Mucosa of rectum (tissue), 2 donors: ENCODE measurements at regions not wholly inside any gene's neighbourhood (a gene's known extent, or its start where the extent isn't known, plus 50 kb on each side); places are given as distances from the start of the nearest gene placed in this dataset.
A peak's percentile ranks its signal among the peaks of the same experiment; 100 is the strongest.

Experiments
- H3K27ac ChIP-seq, 2 donors: one replicate each; pipeline ENCODE4 v1.7.0; 2013; ENCODE audit warnings: inconsistent platforms in 2 of 2, low read depth in 2 of 2, low read length in 2 of 2
- H3K27me3 ChIP-seq, 2 donors: one replicate each; pipeline ENCODE4 v1.7.0; 2013; ENCODE audit warnings: low read length in 2 of 2; ENCODE audit not compliant: control insufficient read depth in 2 of 2, insufficient read depth in 2 of 2
- H3K36me3 ChIP-seq, 2 donors: one replicate each; pipeline ENCODE4 v1.7.0; 2013; ENCODE audit warnings: low read length in 2 of 2; ENCODE audit not compliant: control insufficient read depth in 2 of 2, insufficient read depth in 2 of 2
- H3K4me1 ChIP-seq, 2 donors: one replicate each; pipeline ENCODE4 v1.7.0; 2013; ENCODE audit warnings: low read length in 2 of 2, mild to moderate bottlenecking in 1 of 2; ENCODE audit not compliant: control insufficient read depth in 2 of 2, insufficient read depth in 2 of 2
- H3K4me3 ChIP-seq, 2 donors: one replicate each; pipeline ENCODE4 v1.7.0; 2013; ENCODE audit warnings: low read length in 2 of 2
- H3K9ac ChIP-seq, 2 donors: one replicate each; pipeline ENCODE4 v1.7.0; 2013; ENCODE audit warnings: low read length in 2 of 2, low read depth in 1 of 2, mild to moderate bottlenecking in 1 of 2
- H3K9me3 ChIP-seq, 2 donors: one replicate each; pipeline ENCODE4 v1.7.0; 2013; ENCODE audit warnings: low read length in 2 of 2; ENCODE audit not compliant: control insufficient read depth in 2 of 2
- donor health status: healthy.
- donor health status: Normal muscosa, but diverticular disease.

- H3K27ac ChIP-seq: peak overlapping the region; percentile 27 to 55
- H3K9me3 ChIP-seq: no peaks in the 10 kb centered on the region
- H3K4me1 ChIP-seq: no peaks in the 10 kb centered on the region
- H3K4me3 ChIP-seq: no peak overlapping the region
- H3K36me3 ChIP-seq: no peaks in the 10 kb centered on the region
- H3K9ac ChIP-seq: no peak overlapping the region
- no peaks in the 10 kb centered on the region for H3K27me3 ChIP-seq
Observed at GRCh38 chr2:177314722-177315264, 50.3 kb upstream of the NFE2L2 start.

- Histone ChIP-seq H3K4me3 (no peak overlapping the region), H3K27ac (no peak overlapping the region), H3K9me3 (no peaks in the 10 kb centered on the region), H3K27me3 (no peaks in the 10 kb centered on the region), H3K4me1 (no peaks in the 10 kb centered on the region), H3K36me3 (no peaks in the 10 kb centered on the region), H3K9ac (no peak overlapping the region)
Observed at GRCh38 chr2:177315364-177315763, 50.8 kb upstream of the NFE2L2 start.

- Histone ChIP-seq H3K27ac (no peak overlapping the region), H3K36me3 (no peaks in the 10 kb centered on the region), H3K4me3 (no peak overlapping the region), H3K9me3 (no peaks in the 10 kb centered on the region), H3K4me1 (no peaks in the 10 kb centered on the region), H3K27me3 (no peaks in the 10 kb centered on the region), H3K9ac (no peak overlapping the region)
Observed at GRCh38 chr2:177316756-177317155, 52.2 kb upstream of the NFE2L2 start.

GRCh38 chr2:177317443-177317842 is 52.9 kb upstream of the NFE2L2 start:
- Histone ChIP-seq H3K4me3 (no peak overlapping the region), H3K36me3 (no peaks in the 10 kb centered on the region), H3K27me3 (no peaks in the 10 kb centered on the region), H3K9me3 (no peaks in the 10 kb centered on the region), H3K27ac (no peak overlapping the region), H3K4me1 (peaks cover 3% of the 10 kb centered on the region in 2 donors), H3K9ac (no peak overlapping the region)

- Histone ChIP-seq H3K9me3 (no peaks in the 10 kb centered on the region), H3K36me3 (no peaks in the 10 kb centered on the region), H3K27me3 (no peaks in the 10 kb centered on the region), H3K4me3 (no peak overlapping the region), H3K4me1 (peaks cover 7 to 8% of the 10 kb centered on the region in 2 donors), H3K9ac (no peak overlapping the region), H3K27ac (no peak overlapping the region)
Observed at GRCh38 chr2:177317857-177318256, 53.3 kb upstream of the NFE2L2 start.

GRCh38 chr2:177318613-177319012 is 54.1 kb upstream of the NFE2L2 start:
- H3K27ac ChIP-seq: no peak overlapping the region
- peaks cover 7 to 13% of the 10 kb centered on the region in 2 donors for H3K4me1 ChIP-seq
- H3K36me3 ChIP-seq: no peaks in the 10 kb centered on the region
- H3K27me3 ChIP-seq: no peaks in the 10 kb centered on the region
- H3K9ac ChIP-seq: no peak overlapping the region
- no peaks in the 10 kb centered on the region for H3K9me3 ChIP-seq
- H3K4me3 ChIP-seq: no peak overlapping the region

- H3K27me3 ChIP-seq: no peaks in the 10 kb centered on the region
- peaks cover 11 to 23% of the 10 kb centered on the region in 2 donors for H3K4me1 ChIP-seq
- no peak overlapping the region for H3K27ac ChIP-seq
- H3K4me3 ChIP-seq: no peak overlapping the region
- no peaks in the 10 kb centered on the region for H3K9me3 ChIP-seq
- no peak overlapping the region for H3K9ac ChIP-seq
- H3K36me3 ChIP-seq: no peaks in the 10 kb centered on the region
Observed at GRCh38 chr2:177320596-177320995, 56.1 kb upstream of the NFE2L2 start.

GRCh38 chr2:177322801-177323261 is 58.3 kb upstream of the NFE2L2 start:
- Histone ChIP-seq H3K9ac (no peak overlapping the region), H3K27me3 (no peaks in the 10 kb centered on the region), H3K27ac (peak overlapping the region; percentile 65 to 72), H3K9me3 (no peaks in the 10 kb centered on the region), H3K4me3 (no peak overlapping the region), H3K4me1 (peaks cover 14 to 29% of the 10 kb centered on the region in 2 donors), H3K36me3 (no peaks in the 10 kb centered on the region)

GRCh38 chr2:177324797-177325196 is 60.3 kb upstream of the NFE2L2 start:
- H3K9ac ChIP-seq: no peak overlapping the region
- no peaks in the 10 kb centered on the region for H3K27me3 ChIP-seq
- peak overlapping the region in 1 of 2 donors; percentile 43 for H3K27ac ChIP-seq
- H3K4me1 ChIP-seq: peaks cover 14 to 29% of the 10 kb centered on the region in 2 donors
- H3K36me3 ChIP-seq: no peaks in the 10 kb centered on the region
- no peaks in the 10 kb centered on the region for H3K9me3 ChIP-seq
- H3K4me3 ChIP-seq: no peak overlapping the region

GRCh38 chr2:177325554-177325953 is 61.0 kb upstream of the NFE2L2 start:
- no peak overlapping the region for H3K9ac ChIP-seq
- peak overlapping the region in 1 of 2 donors; percentile 43 for H3K27ac ChIP-seq
- no peaks in the 10 kb centered on the region for H3K9me3 ChIP-seq
- H3K4me1 ChIP-seq: peaks cover 14 to 29% of the 10 kb centered on the region in 2 donors
- H3K4me3 ChIP-seq: no peak overlapping the region
- no peaks in the 10 kb centered on the region for H3K27me3 ChIP-seq
- no peaks in the 10 kb centered on the region for H3K36me3 ChIP-seq
